Fibroblast of skin of left biceps (primary cell): ENCODE measurements at regions not wholly inside any gene's neighbourhood (a gene's known extent, or its start where the extent isn't known, plus 50 kb on each side); places are given as distances from the start of the nearest gene placed in this dataset.
A peak's percentile ranks its signal among the peaks of the same experiment; 100 is the strongest.
"Not testable (repeated sequence)": the region's sequence is repeated elsewhere in the genome, so short reads cannot be mapped to it uniquely, and the experiment has no call there.

ENCODE experiments used
- DNase-seq, 2 experiments: peaks; one replicate each; pipeline ENCODE4 v3.0.0-alpha.2; 2013; ENCODE audit warnings: low read depth in 2 of 2

GRCh38 chr2:226086190-226086589 is 686.7 kb downstream of the NYAP2 start:
- no peak for DNase-seq

GRCh38 chr2:226085425-226085824 is 685.9 kb downstream of the NYAP2 start:
- DNase-seq: not testable (repeated sequence)

GRCh38 chr2:226080334-226080733 is 680.8 kb downstream of the NYAP2 start:
- DNase-seq: peak; percentile 61

- DNase-seq: peak; percentile 87 to 89
These were observed 680.2 kb downstream of the NYAP2 start for GRCh38 chr2:226079671-226080181.

- DNase-seq: no peak
These were observed 679.7 kb downstream of the NYAP2 start for GRCh38 chr2:226079196-226079595.

- DNase-seq: no peak
These were observed 679.2 kb downstream of the NYAP2 start for GRCh38 chr2:226078666-226079065.

- no peak for DNase-seq
These were observed 678.3 kb downstream of the NYAP2 start for GRCh38 chr2:226077841-226078240.

- DNase-seq: peak in 1 of 2 experiments; percentile 44
These were observed 677.5 kb downstream of the NYAP2 start for GRCh38 chr2:226077031-226077430.

GRCh38 chr2:226076529-226076928 is 677.0 kb downstream of the NYAP2 start:
- no peak for DNase-seq

GRCh38 chr2:226074391-226074790 is 674.9 kb downstream of the NYAP2 start:
- DNase-seq: no peak

- DNase-seq: no peak
These were observed 674.1 kb downstream of the NYAP2 start for GRCh38 chr2:226073496-226074160.

- DNase-seq: no peak
These were observed 667.4 kb downstream of the NYAP2 start for GRCh38 chr2:226066873-226067272.

GRCh38 chr2:226066391-226066790 is 666.9 kb downstream of the NYAP2 start:
- DNase-seq: no peak

- no peak for DNase-seq
These were observed 665.5 kb downstream of the NYAP2 start for GRCh38 chr2:226064932-226065570.

- peak; percentile 67 for DNase-seq
These were observed 664.4 kb downstream of the NYAP2 start for GRCh38 chr2:226063704-226064440.

- no peak for DNase-seq
These were observed 660.6 kb downstream of the NYAP2 start for GRCh38 chr2:226059961-226060627.

GRCh38 chr2:226057914-226058313 is 658.4 kb downstream of the NYAP2 start:
- DNase-seq: no peak

- DNase-seq: no peak
These were observed 657.9 kb downstream of the NYAP2 start for GRCh38 chr2:226057365-226057764.

GRCh38 chr2:226052772-226053416 is 653.4 kb downstream of the NYAP2 start:
- DNase-seq: no peak

- DNase-seq: no peak
These were observed 651.3 kb downstream of the NYAP2 start for GRCh38 chr2:226050822-226051221.

GRCh38 chr2:226048611-226049010 is 649.1 kb downstream of the NYAP2 start:
- peak; percentile 58 to 69 for DNase-seq

- no peak for DNase-seq
These were observed 645.6 kb downstream of the NYAP2 start for GRCh38 chr2:226045080-226045479.
